Ishikawa (cell line): ENCODE measurements at regions not wholly inside any gene's neighbourhood (a gene's known extent, or its start where the extent isn't known, plus 50 kb on each side); places are given as distances from the start of the nearest gene placed in this dataset.

ENCODE experiments used
- CEBPB ChIP-seq: IDR thresholded peaks from 2 replicates; pipeline ENCODE4 v1.6.1; 2012
- CREB1 ChIP-seq: IDR thresholded peaks from 2 replicates; pipeline ENCODE4 v1.6.1; 2012; ENCODE audit warnings: low read depth
- EGR1 ChIP-seq: IDR thresholded peaks from 2 replicates; pipeline ENCODE4 v1.6.1; 2012
- EP300 ChIP-seq: IDR thresholded peaks from 2 replicates; pipeline ENCODE4 v1.6.1; 2012; ENCODE audit warnings: borderline replicate concordance
- FOXM1 ChIP-seq: IDR thresholded peaks from 2 replicates; pipeline ENCODE4 v1.6.1; 2012; ENCODE audit warnings: low read depth, borderline replicate concordance
- MAX ChIP-seq: IDR thresholded peaks from 2 replicates; pipeline ENCODE4 v1.6.1; 2012
- NFIC ChIP-seq: IDR thresholded peaks from 2 replicates; pipeline ENCODE4 v1.6.1; 2012
- RAD21 ChIP-seq: IDR thresholded peaks from 2 replicates; pipeline ENCODE4 v1.6.1; 2012; ENCODE audit warnings: low read depth
- REST ChIP-seq: IDR thresholded peaks from 2 replicates; pipeline ENCODE4 v1.6.1; 2012; ENCODE audit warnings: low read depth, mild to moderate bottlenecking
- TAF1 ChIP-seq: IDR thresholded peaks from 2 replicates; pipeline ENCODE4 v1.6.1; 2012; ENCODE audit warnings: low read depth, mild to moderate bottlenecking
- TCF12 ChIP-seq: IDR thresholded peaks from 2 replicates; pipeline ENCODE4 v1.6.1; 2012; ENCODE audit warnings: low read depth
- TEAD4 ChIP-seq: IDR thresholded peaks from 2 replicates; pipeline ENCODE4 v1.6.1; 2012
- YY1 ChIP-seq: IDR thresholded peaks from 2 replicates; pipeline ENCODE4 v1.6.1; 2012; ENCODE audit warnings: low read depth
- ZBTB7A ChIP-seq: IDR thresholded peaks from 2 replicates; pipeline ENCODE4 v1.6.1; 2012; ENCODE audit warnings: low read depth
- TF ChIP-seq, protein P1 (sequence below): IDR thresholded peaks from 2 replicates; pipeline ENCODE4 v1.6.1; 2012

GRCh38 chr2:41634686-41635085 lies 413.1 kb upstream of the PKDCC start:
- TF ChIP-seq NFIC (no peak), CEBPB (no peak), REST (no peak), MAX (no peak), RAD21 (no peak), FOXM1 (no peak), YY1 (no peak), ZBTB7A (no peak), EP300 (no peak), TAF1 (no peak), EGR1 (no peak), CREB1 (no peak), TCF12 (no peak), TEAD4 (no peak)
- TF ChIP-seq, protein P1, sequence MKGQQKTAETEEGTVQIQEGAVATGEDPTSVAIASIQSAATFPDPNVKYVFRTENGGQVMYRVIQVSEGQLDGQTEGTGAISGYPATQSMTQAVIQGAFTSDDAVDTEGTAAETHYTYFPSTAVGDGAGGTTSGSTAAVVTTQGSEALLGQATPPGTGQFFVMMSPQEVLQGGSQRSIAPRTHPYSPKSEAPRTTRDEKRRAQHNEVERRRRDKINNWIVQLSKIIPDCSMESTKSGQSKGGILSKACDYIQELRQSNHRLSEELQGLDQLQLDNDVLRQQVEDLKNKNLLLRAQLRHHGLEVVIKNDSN = no peak

DNA sequence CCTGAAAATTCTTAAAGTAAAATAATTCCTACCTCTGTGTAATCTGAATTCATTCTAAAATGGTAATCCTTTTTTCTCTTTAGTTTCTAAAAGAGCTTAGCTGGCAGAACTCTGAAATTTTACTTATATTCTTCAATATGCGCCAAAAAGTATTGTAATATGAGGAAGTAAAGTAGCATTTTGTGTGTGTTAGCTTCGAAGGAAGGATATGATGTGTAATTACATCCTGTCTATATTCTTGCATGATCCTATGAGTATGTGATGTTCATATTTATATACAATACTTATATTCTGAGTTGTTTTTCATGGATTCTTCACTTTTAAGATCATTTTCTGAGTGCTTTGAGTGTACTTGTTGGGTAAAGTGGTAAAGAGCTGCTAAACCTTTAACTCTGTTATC lies 402.9 kb upstream of the PKDCC start:
- TF ChIP-seq EP300 (no peak), TAF1 (no peak), TCF12 (no peak), YY1 (no peak), CEBPB (no peak), REST (no peak), ZBTB7A (no peak), RAD21 (no peak), EGR1 (no peak), FOXM1 (no peak), MAX (no peak), CREB1 (no peak), NFIC (no peak), TEAD4 (no peak)
- TF ChIP-seq, protein P1 = no peak

DNA sequence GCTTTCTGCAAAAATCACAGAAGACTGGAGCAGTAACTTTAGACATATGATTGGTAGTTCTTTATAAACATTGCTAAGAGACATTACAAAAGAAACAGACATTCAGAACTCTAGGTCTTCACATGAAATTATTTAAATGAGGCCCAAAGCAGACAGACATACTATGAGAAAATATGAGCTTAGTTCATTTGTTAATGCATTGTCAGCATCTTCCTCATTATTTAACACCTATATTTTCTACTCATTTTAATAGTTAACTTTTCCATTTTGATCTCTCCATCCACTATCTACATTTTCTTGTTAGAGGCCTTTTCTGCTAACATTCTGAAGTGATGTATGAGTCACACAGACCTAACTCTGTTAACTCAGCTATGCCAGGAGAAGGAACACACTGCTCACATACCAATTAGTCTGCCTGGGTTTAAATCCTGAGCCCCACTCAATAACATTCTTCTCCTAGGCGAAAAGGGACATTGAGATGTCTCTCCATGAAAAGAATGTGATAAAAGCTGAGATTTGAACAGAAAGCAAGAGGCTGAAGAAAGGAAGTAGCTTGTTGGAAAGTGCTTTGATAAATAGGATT lies 400.3 kb upstream of the PKDCC start:
- TF ChIP-seq CREB1 = no peak
- TF ChIP-seq YY1 = no peak
- no peak for TF ChIP-seq TCF12

DNA sequence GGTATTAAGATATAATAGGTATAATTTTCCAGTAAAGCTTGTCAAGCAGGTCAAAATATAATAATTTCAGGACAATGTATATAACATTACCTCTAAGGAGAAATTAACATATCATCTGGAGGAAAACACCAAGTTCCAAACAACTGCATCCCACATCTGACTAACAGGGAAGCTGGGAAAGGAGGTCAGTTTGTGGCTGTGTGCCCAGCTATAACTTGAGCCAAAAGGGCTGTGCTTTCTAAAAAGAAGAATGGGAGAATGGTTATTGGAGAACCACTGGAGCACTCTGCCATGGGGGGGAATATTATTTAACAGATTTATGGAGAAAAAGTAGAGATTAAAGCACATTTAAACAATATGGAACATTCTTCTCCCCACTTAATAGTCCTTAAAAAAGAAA lies 390.6 kb upstream of the PKDCC start:
- TF ChIP-seq CREB1 = no peak
- no peak for TF ChIP-seq MAX
- TF ChIP-seq EP300 = no peak
- TF ChIP-seq EGR1 = no peak
- no peak for TF ChIP-seq NFIC
- TF ChIP-seq YY1 = no peak
- TF ChIP-seq, protein P1 = no peak
- no peak for TF ChIP-seq REST
